ENCODE measurements at regions not wholly inside any gene's neighbourhood (a gene's known extent, or its start where the extent isn't known, plus 50 kb on each side); places are given as distances from the start of the nearest gene placed in this dataset.

DNA sequence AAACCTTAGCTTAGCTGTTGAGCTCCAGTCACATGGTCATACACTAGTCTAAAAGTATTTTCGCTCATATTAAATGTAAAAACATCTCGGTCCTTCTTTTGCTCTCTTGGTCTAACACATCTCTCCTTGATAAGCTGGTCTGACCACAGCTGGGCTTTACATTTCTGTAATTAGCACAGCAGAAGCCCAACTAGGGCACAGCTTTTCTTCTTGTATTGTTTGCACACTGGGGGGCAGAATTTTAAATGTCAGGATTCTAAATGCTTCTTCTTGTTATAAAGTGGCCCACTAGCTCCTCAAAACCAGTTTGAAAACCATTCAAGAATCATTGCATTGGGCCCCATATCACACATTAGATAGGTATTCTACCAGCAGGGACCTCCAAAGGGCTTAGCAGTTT lies 289.1 kb upstream of the PKN2 start:
- TF ChIP-seq, protein P1, sequence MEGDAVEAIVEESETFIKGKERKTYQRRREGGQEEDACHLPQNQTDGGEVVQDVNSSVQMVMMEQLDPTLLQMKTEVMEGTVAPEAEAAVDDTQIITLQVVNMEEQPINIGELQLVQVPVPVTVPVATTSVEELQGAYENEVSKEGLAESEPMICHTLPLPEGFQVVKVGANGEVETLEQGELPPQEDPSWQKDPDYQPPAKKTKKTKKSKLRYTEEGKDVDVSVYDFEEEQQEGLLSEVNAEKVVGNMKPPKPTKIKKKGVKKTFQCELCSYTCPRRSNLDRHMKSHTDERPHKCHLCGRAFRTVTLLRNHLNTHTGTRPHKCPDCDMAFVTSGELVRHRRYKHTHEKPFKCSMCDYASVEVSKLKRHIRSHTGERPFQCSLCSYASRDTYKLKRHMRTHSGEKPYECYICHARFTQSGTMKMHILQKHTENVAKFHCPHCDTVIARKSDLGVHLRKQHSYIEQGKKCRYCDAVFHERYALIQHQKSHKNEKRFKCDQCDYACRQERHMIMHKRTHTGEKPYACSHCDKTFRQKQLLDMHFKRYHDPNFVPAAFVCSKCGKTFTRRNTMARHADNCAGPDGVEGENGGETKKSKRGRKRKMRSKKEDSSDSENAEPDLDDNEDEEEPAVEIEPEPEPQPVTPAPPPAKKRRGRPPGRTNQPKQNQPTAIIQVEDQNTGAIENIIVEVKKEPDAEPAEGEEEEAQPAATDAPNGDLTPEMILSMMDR (IDR thresholded peaks at IDR 0.05), result no peak
- TF ChIP-seq POLR2A (IDR thresholded peaks at IDR 0.05), result no peak
